ENCODE measurements at regions not wholly inside any gene's neighbourhood (a gene's known extent, or its start where the extent isn't known, plus 50 kb on each side); places are given as distances from the start of the nearest gene placed in this dataset.
"Not testable (repeated sequence)": the region's sequence is repeated elsewhere in the genome, so short reads cannot be mapped to it uniquely, and the experiment has no call there.

GRCh38 chr5:56659971-56660370, 155.4 kb upstream of the MAP3K1 start:
- DNase-seq (ENCODE audit: low read depth), result no peak

GRCh38 chr5:56658972-56659371, 156.4 kb upstream of the MAP3K1 start:
- DNase-seq (ENCODE audit: low read depth), result peak; percentile 53

- peak; percentile 81 for DNase-seq (ENCODE audit: low read depth)
Measured at GRCh38 chr5:56656846-56657726, 158.3 kb upstream of the MAP3K1 start.

GRCh38 chr5:56651893-56652292, 163.5 kb upstream of the MAP3K1 start:
- DNase-seq (ENCODE audit: low read depth), result no peak

- no peak for DNase-seq (ENCODE audit: low read depth)
Measured at GRCh38 chr5:56650386-56650785, 165.0 kb upstream of the MAP3K1 start.

GRCh38 chr5:56649569-56649968, 165.8 kb upstream of the MAP3K1 start:
- no peak for DNase-seq (ENCODE audit: low read depth)

- no peak for DNase-seq (ENCODE audit: low read depth)
Measured at GRCh38 chr5:56648460-56649034, 166.8 kb upstream of the MAP3K1 start.

GRCh38 chr5:56647099-56647850, 168.1 kb upstream of the MAP3K1 start:
- DNase-seq (ENCODE audit: low read depth), result no peak

- DNase-seq (ENCODE audit: low read depth), result no peak
Measured at GRCh38 chr5:56641635-56642260, 173.6 kb upstream of the MAP3K1 start.

- no peak for DNase-seq (ENCODE audit: low read depth)
Measured at GRCh38 chr5:56640763-56641406, 174.5 kb upstream of the MAP3K1 start.

- DNase-seq (ENCODE audit: low read depth), result no peak
Measured at GRCh38 chr5:56639476-56639875, 175.9 kb upstream of the MAP3K1 start.

- DNase-seq (ENCODE audit: low read depth), result no peak
Measured at GRCh38 chr5:56638768-56639238, 176.5 kb upstream of the MAP3K1 start.

GRCh38 chr5:56638061-56638621, 177.2 kb upstream of the MAP3K1 start:
- peak; percentile 42 for DNase-seq (ENCODE audit: low read depth)

GRCh38 chr5:56637321-56637920, 177.9 kb upstream of the MAP3K1 start:
- peak; percentile 57 for DNase-seq (ENCODE audit: low read depth)

- DNase-seq (ENCODE audit: low read depth), result peak; percentile 22
Measured at GRCh38 chr5:56633950-56634349, 181.4 kb upstream of the MAP3K1 start.

- no peak for DNase-seq (ENCODE audit: low read depth)
Measured at GRCh38 chr5:56632939-56633338, 182.4 kb upstream of the MAP3K1 start.

GRCh38 chr5:56632199-56632598, 183.2 kb upstream of the MAP3K1 start:
- peak; percentile 40 for DNase-seq (ENCODE audit: low read depth)

- DNase-seq (ENCODE audit: low read depth), result peak; percentile 18
Measured at GRCh38 chr5:56631719-56632118, 183.6 kb upstream of the MAP3K1 start.

GRCh38 chr5:56628616-56629015, 186.7 kb upstream of the MAP3K1 start:
- DNase-seq (ENCODE audit: low read depth), result not testable (repeated sequence)

GRCh38 chr5:56625541-56625940, 189.8 kb upstream of the MAP3K1 start:
- DNase-seq (ENCODE audit: low read depth), result peak; percentile 57

GRCh38 chr5:56624751-56625150, 190.6 kb upstream of the MAP3K1 start:
- no peak for DNase-seq (ENCODE audit: low read depth)

Measured in M059J (cell line).